ENCODE measurements at regions not wholly inside any gene's neighbourhood (a gene's known extent, or its start where the extent isn't known, plus 50 kb on each side); places are given as distances from the start of the nearest gene placed in this dataset.
"Not testable (repeated sequence)": the region's sequence is repeated elsewhere in the genome, so short reads cannot be mapped to it uniquely, and the experiment has no call there.

DNA sequence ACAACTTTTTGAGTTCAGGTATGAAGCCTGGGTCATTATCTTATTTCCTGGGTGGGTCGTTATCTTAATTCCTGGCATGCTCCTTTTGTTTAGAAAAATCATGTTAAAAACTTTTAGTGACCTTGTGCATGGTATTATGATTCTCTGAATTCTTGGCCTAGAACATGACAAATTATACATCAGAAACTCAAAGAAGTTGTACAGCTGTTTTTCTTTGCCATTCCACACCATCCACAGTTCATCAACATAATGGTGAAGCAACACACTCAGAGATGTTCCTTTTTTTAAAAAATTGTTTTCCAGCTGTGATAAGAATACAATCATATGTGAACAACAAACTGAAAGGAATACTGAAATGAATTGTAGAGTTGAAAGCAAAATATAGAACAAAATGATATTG, 149.2 kb upstream of the SEMA3D start:
- Histone ChIP-seq H3F3A (ENCODE audit: insufficient read depth, low read length, poor library complexity, severe bottlenecking) (no peaks in the 10 kb centered on the region), H3K27me3 (ENCODE audit: insufficient read depth, low read depth, low read length) (no peaks in the 10 kb centered on the region), H3K9me2 (ENCODE audit: insufficient read depth, low read length) (no peaks in the 10 kb centered on the region), H3K9ac (ENCODE audit: low read length) (no peak overlapping the region), H3K79me2 (replicated peaks; ENCODE audit: insufficient read depth, low read length) (no peaks in the 10 kb centered on the region), H3K27ac (ENCODE audit: low read length) (no peak overlapping the region), H3K9me3 (ENCODE audit: low read length) (no peaks in the 10 kb centered on the region), H3K4me3 (ENCODE audit: low read length) (no peak overlapping the region), H2AFZ (ENCODE audit: low read depth, low read length) (no peak overlapping the region), H3K4me2 (ENCODE audit: low read length) (no peak overlapping the region), H4K20me1 (ENCODE audit: insufficient read depth) (no peaks in the 10 kb centered on the region), H3K36me3 (ENCODE audit: insufficient read depth, low read length) (no peaks in the 10 kb centered on the region)
- TF ChIP-seq, protein P1, sequence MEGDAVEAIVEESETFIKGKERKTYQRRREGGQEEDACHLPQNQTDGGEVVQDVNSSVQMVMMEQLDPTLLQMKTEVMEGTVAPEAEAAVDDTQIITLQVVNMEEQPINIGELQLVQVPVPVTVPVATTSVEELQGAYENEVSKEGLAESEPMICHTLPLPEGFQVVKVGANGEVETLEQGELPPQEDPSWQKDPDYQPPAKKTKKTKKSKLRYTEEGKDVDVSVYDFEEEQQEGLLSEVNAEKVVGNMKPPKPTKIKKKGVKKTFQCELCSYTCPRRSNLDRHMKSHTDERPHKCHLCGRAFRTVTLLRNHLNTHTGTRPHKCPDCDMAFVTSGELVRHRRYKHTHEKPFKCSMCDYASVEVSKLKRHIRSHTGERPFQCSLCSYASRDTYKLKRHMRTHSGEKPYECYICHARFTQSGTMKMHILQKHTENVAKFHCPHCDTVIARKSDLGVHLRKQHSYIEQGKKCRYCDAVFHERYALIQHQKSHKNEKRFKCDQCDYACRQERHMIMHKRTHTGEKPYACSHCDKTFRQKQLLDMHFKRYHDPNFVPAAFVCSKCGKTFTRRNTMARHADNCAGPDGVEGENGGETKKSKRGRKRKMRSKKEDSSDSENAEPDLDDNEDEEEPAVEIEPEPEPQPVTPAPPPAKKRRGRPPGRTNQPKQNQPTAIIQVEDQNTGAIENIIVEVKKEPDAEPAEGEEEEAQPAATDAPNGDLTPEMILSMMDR (IDR thresholded peaks at IDR 0.05; ENCODE audit: poor library complexity, severe bottlenecking): no peak
- TF ChIP-seq SMC3 (conservative IDR thresholded peaks at IDR 0.05; ENCODE audit: poor library complexity): no peak
- no peak for TF ChIP-seq MXI1 (conservative IDR thresholded peaks at IDR 0.05; ENCODE audit: poor library complexity, severe bottlenecking)
- TF ChIP-seq RAD21 (conservative IDR thresholded peaks at IDR 0.05): no peak
- no peak for TF ChIP-seq EP300 (conservative IDR thresholded peaks at IDR 0.05; ENCODE audit: poor library complexity, severe bottlenecking)
- TF ChIP-seq EZH2 (IDR thresholded peaks at IDR 0.05; ENCODE audit: borderline replicate concordance, insufficient read depth, low read length, poor library complexity, severe bottlenecking): no peak
- TF ChIP-seq POLR2AphosphoS5 (IDR thresholded peaks at IDR 0.05): no peak
- TF ChIP-seq TAF1 (IDR thresholded peaks at IDR 0.05; ENCODE audit: low read depth): no peak
- TF ChIP-seq, protein P2, sequence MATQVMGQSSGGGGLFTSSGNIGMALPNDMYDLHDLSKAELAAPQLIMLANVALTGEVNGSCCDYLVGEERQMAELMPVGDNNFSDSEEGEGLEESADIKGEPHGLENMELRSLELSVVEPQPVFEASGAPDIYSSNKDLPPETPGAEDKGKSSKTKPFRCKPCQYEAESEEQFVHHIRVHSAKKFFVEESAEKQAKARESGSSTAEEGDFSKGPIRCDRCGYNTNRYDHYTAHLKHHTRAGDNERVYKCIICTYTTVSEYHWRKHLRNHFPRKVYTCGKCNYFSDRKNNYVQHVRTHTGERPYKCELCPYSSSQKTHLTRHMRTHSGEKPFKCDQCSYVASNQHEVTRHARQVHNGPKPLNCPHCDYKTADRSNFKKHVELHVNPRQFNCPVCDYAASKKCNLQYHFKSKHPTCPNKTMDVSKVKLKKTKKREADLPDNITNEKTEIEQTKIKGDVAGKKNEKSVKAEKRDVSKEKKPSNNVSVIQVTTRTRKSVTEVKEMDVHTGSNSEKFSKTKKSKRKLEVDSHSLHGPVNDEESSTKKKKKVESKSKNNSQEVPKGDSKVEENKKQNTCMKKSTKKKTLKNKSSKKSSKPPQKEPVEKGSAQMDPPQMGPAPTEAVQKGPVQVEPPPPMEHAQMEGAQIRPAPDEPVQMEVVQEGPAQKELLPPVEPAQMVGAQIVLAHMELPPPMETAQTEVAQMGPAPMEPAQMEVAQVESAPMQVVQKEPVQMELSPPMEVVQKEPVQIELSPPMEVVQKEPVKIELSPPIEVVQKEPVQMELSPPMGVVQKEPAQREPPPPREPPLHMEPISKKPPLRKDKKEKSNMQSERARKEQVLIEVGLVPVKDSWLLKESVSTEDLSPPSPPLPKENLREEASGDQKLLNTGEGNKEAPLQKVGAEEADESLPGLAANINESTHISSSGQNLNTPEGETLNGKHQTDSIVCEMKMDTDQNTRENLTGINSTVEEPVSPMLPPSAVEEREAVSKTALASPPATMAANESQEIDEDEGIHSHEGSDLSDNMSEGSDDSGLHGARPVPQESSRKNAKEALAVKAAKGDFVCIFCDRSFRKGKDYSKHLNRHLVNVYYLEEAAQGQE (IDR thresholded peaks at IDR 0.05; ENCODE audit: borderline replicate concordance): no peak

DNA sequence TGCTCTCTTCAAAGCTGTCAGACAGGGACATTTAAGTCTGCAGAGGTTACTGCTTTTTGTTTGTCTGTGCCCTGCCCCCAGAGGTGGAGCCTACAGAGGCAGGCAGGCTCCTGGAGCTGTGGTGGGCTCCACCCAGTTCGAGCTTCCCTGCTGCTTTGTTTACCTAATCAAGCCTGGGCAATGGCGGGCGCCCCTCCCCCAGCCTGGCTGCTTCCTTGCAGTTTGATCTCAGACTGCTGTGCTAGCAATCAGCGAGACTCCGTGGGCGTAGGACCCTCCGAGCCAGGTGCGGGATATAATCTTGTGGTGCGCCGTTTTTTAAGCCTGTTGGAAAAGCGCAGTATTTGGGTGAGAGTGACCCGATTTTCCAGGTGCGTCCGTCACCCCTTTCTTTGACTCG, 148.3 kb upstream of the SEMA3D start:
- H3K9ac ChIP-seq (ENCODE audit: low read length): not testable (repeated sequence)

DNA sequence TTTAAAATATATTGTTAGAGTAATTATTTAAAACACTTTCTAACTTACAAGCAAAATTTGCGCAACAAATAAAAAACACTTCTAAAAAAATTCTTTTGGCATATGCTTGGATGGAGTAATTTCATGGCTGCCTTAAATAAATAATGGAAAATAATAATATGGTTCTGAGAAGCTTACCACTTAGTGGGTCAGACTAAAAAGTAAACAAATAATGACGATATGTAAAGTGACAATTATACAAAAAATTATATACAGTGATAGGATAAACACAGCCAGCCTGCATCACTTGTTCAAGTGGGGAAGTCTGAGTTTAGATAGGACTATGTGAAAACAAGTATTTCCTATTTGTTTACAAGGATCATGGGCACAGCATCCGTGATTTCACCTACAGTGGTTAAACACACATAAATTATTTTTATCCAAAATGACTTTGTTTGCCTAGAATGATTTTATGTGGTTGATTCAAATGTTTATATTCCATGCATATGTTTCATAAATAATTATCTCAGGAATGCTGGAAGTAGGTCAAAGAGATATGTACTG, 141.7 kb upstream of the SEMA3D start:
- H3K36me3 ChIP-seq (ENCODE audit: insufficient read depth, low read length): no peaks in the 10 kb centered on the region
- H3K9ac ChIP-seq (ENCODE audit: low read length): no peak overlapping the region
- no peak overlapping the region for H2AFZ ChIP-seq (ENCODE audit: low read depth, low read length)
- no peak overlapping the region for H3K4me2 ChIP-seq (ENCODE audit: low read length)
- H4K20me1 ChIP-seq (ENCODE audit: insufficient read depth): no peaks in the 10 kb centered on the region
- no peaks in the 10 kb centered on the region for H3K9me3 ChIP-seq (ENCODE audit: low read length)
- H3K27ac ChIP-seq (ENCODE audit: low read length): no peak overlapping the region
- H3K4me3 ChIP-seq (ENCODE audit: low read length): no peak overlapping the region
- TF ChIP-seq EP300 (conservative IDR thresholded peaks at IDR 0.05; ENCODE audit: poor library complexity, severe bottlenecking) (no peak), TAF1 (IDR thresholded peaks at IDR 0.05; ENCODE audit: low read depth) (no peak), RAD21 (conservative IDR thresholded peaks at IDR 0.05) (no peak), SMC3 (conservative IDR thresholded peaks at IDR 0.05; ENCODE audit: poor library complexity) (no peak), EZH2 (IDR thresholded peaks at IDR 0.05; ENCODE audit: borderline replicate concordance, insufficient read depth, low read length, poor library complexity, severe bottlenecking) (no peak), MXI1 (conservative IDR thresholded peaks at IDR 0.05; ENCODE audit: poor library complexity, severe bottlenecking) (no peak), POLR2AphosphoS5 (IDR thresholded peaks at IDR 0.05) (no peak)
- TF ChIP-seq, protein P1 (IDR thresholded peaks at IDR 0.05; ENCODE audit: poor library complexity, severe bottlenecking): no peak
- TF ChIP-seq, protein P2 (IDR thresholded peaks at IDR 0.05; ENCODE audit: borderline replicate concordance): no peak
- H3F3A ChIP-seq (ENCODE audit: insufficient read depth, low read length, poor library complexity, severe bottlenecking): no peaks in the 10 kb centered on the region
- no peaks in the 10 kb centered on the region for H3K27me3 ChIP-seq (ENCODE audit: insufficient read depth, low read depth, low read length)
- H3K79me2 ChIP-seq (replicated peaks; ENCODE audit: insufficient read depth, low read length): no peaks in the 10 kb centered on the region
- no peaks in the 10 kb centered on the region for H3K9me2 ChIP-seq (ENCODE audit: insufficient read depth, low read length)

More for the DNA sequence above, 148.3 kb upstream of the SEMA3D start:
- H3K79me2 ChIP-seq (replicated peaks; ENCODE audit: insufficient read depth, low read length); H3K4me2 ChIP-seq (ENCODE audit: low read length); H3K9me3 ChIP-seq (ENCODE audit: low read length); H3K9me2 ChIP-seq (ENCODE audit: insufficient read depth, low read length); H3K27me3 ChIP-seq (ENCODE audit: insufficient read depth, low read depth, low read length); H4K20me1 ChIP-seq (ENCODE audit: insufficient read depth); H3K36me3 ChIP-seq (ENCODE audit: insufficient read depth, low read length); H3F3A ChIP-seq (ENCODE audit: insufficient read depth, low read length, poor library complexity, severe bottlenecking); H3K4me3 ChIP-seq (ENCODE audit: low read length); H2AFZ ChIP-seq (ENCODE audit: low read depth, low read length); H3K27ac ChIP-seq (ENCODE audit: low read length): not testable (repeated sequence)
